ENCODE measurements at regions not wholly inside any gene's neighbourhood (a gene's known extent, or its start where the extent isn't known, plus 50 kb on each side); places are given as distances from the start of the nearest gene placed in this dataset.

- H3K4me1 ChIP-seq (ENCODE audit: control insufficient read depth in 2 of 2, insufficient read depth in 2 of 2, low read length in 2 of 2) = no peaks in the 10 kb centered on the region
- no peak overlapping the region for H3K27ac Mint-ChIP-seq
- H4K20me1 ChIP-seq (ENCODE audit: control insufficient read depth, insufficient read depth, low read length, poor library complexity, severe bottlenecking) = no peaks in the 10 kb centered on the region
- no peak for TF ChIP-seq EZH2 (IDR thresholded peaks at IDR 0.05; ENCODE audit: borderline replicate concordance, insufficient read depth, low read depth, low read length, poor library complexity, severe bottlenecking)
- no peak for TF ChIP-seq CTCF (IDR thresholded peaks at IDR 0.05)
- no peak overlapping the region for H2AFZ ChIP-seq (ENCODE audit: insufficient read depth, low read depth, low read length, poor library complexity, severe bottlenecking)
- no peak overlapping the region for H3K9ac ChIP-seq (ENCODE audit: low read length)
- no peaks in the 10 kb centered on the region for H3K36me3 ChIP-seq (replicated peaks in 1 of 2; ENCODE audit: control extremely low read depth in 1 of 2, control insufficient read depth in 1 of 2, extremely low read depth in 1 of 2, insufficient read depth in 2 of 2, low read length in 1 of 2)
- ChIA-PET POLR2A (no interaction called here), CTCF (no interaction called here)
- no peaks in the 10 kb centered on the region for H3K79me2 ChIP-seq (ENCODE audit: control insufficient read depth, insufficient read depth, low read length)
- H3K9me3 ChIP-seq (ENCODE audit: control extremely low read depth in 1 of 3, control insufficient read depth in 2 of 3, insufficient read depth in 1 of 3, low read length in 2 of 3) = no peaks in the 10 kb centered on the region
- H3K27me3 Mint-ChIP-seq = no peaks in the 10 kb centered on the region
- ATAC-seq (ENCODE audit: low read depth) (no peak), DNase-seq (no peak)
- H3K4me3 Mint-ChIP-seq = no peak overlapping the region
- WGBS (ENCODE audit: insufficient coverage) = no CpG with 5 or more reads among the region's 2 CpGs
- no peaks in the 10 kb centered on the region for H3K27me3 ChIP-seq (replicated peaks in 1 of 4; ENCODE audit: control extremely low read depth in 1 of 4, control insufficient read depth in 3 of 4, insufficient read depth in 4 of 4, low read length in 3 of 4)
- H3K4me1 Mint-ChIP-seq = no peaks in the 10 kb centered on the region
- H3K9me3 Mint-ChIP-seq (ENCODE audit: insufficient read depth) = no peaks in the 10 kb centered on the region
- no peak overlapping the region for H3K27ac ChIP-seq (ENCODE audit: low read length in 2 of 2)
- no peak overlapping the region for H3K4me3 ChIP-seq (ENCODE audit: control extremely low read depth in 1 of 5, extremely low read depth in 1 of 5, insufficient read depth in 1 of 5, low read depth in 2 of 5, low read length in 4 of 5)
- no peak overlapping the region for H3K4me2 ChIP-seq (replicated peaks; ENCODE audit: low read depth, low read length, poor library complexity, severe bottlenecking)
- intact Hi-C loops (cut with micrococcal nuclease) = no loop called here
Observed at GRCh38 chr9:85129514-85129913, 460.0 kb downstream of the NTRK2 start.

- POLR2A ChIA-PET = no interaction called here
- no peak for ATAC-seq (ENCODE audit: low read depth)
- no CpG with 5 or more reads among the region's 1 CpG for WGBS (ENCODE audit: insufficient coverage)
- Mint-ChIP-seq H3K9me3 (ENCODE audit: insufficient read depth) (no peaks in the 10 kb centered on the region), H3K4me1 (no peaks in the 10 kb centered on the region), H3K27me3 (peaks cover 4% of the 10 kb centered on the region), H3K27ac (no peak overlapping the region), H3K4me3 (no peak overlapping the region)
- H3K27ac ChIP-seq (ENCODE audit: low read length in 2 of 2) = no peak overlapping the region
- H3K79me2 ChIP-seq (ENCODE audit: control insufficient read depth, insufficient read depth, low read length) = no peaks in the 10 kb centered on the region
- H3K36me3 ChIP-seq (replicated peaks in 1 of 2; ENCODE audit: control extremely low read depth in 1 of 2, control insufficient read depth in 1 of 2, extremely low read depth in 1 of 2, insufficient read depth in 2 of 2, low read length in 1 of 2) = no peaks in the 10 kb centered on the region
- no peaks in the 10 kb centered on the region for H3K9me3 ChIP-seq (ENCODE audit: control extremely low read depth in 1 of 3, control insufficient read depth in 2 of 3, insufficient read depth in 1 of 3, low read length in 2 of 3)
- no peak overlapping the region for H2AFZ ChIP-seq (ENCODE audit: insufficient read depth, low read depth, low read length, poor library complexity, severe bottlenecking)
- DNase-seq = no peak
- no peak overlapping the region for H3K4me3 ChIP-seq (ENCODE audit: control extremely low read depth in 1 of 5, extremely low read depth in 1 of 5, insufficient read depth in 1 of 5, low read depth in 2 of 5, low read length in 4 of 5)
- no peaks in the 10 kb centered on the region for H4K20me1 ChIP-seq (ENCODE audit: control insufficient read depth, insufficient read depth, low read length, poor library complexity, severe bottlenecking)
- H3K27me3 ChIP-seq (replicated peaks in 1 of 4; ENCODE audit: control extremely low read depth in 1 of 4, control insufficient read depth in 3 of 4, insufficient read depth in 4 of 4, low read length in 3 of 4) = no peaks in the 10 kb centered on the region
- H3K9ac ChIP-seq (ENCODE audit: low read length) = no peak overlapping the region
- CTCF ChIA-PET = no interaction called here
- TF ChIP-seq EZH2 (IDR thresholded peaks at IDR 0.05; ENCODE audit: borderline replicate concordance, insufficient read depth, low read depth, low read length, poor library complexity, severe bottlenecking) (no peak), CTCF (IDR thresholded peaks at IDR 0.05) (no peak)
- no peaks in the 10 kb centered on the region for H3K4me1 ChIP-seq (ENCODE audit: control insufficient read depth in 2 of 2, insufficient read depth in 2 of 2, low read length in 2 of 2)
- no peak overlapping the region for H3K4me2 ChIP-seq (replicated peaks; ENCODE audit: low read depth, low read length, poor library complexity, severe bottlenecking)
- intact Hi-C loops (cut with micrococcal nuclease) = no loop called here
Observed at GRCh38 chr9:85118990-85119755, 449.6 kb downstream of the NTRK2 start.

Data from B cell (primary cell).